DOHH2 (cell line): ENCODE measurements at regions not wholly inside any gene's neighbourhood (a gene's known extent, or its start where the extent isn't known, plus 50 kb on each side); places are given as distances from the start of the nearest gene placed in this dataset.

Source experiments
- H3F3A ChIP-seq: fragments of 200-600 bp; sonication (generic), shearing (Covaris generic); 2 replicates; pipeline ENCODE4 v1.6.0; 2016; ENCODE audit warnings: antibody characterized with exemption, mild to moderate bottlenecking; ENCODE audit not compliant: control insufficient read depth, insufficient read depth
- H3K27ac ChIP-seq: fragments of 200-600 bp; sonication (generic); 2 replicates; pipeline ENCODE4 v1.5.1; 2014; ENCODE audit warnings: low read depth, mild to moderate bottlenecking, low read length, moderate library complexity
- H3K27me3 ChIP-seq: fragments of 200-600 bp; sonication (generic); 2 replicates; pipeline ENCODE4 v1.6.1; 2014; ENCODE audit warnings: mild to moderate bottlenecking, low read length, mixed read lengths; ENCODE audit not compliant: control insufficient read depth
- H3K36me3 ChIP-seq: fragments of 200-600 bp; sonication (generic); 2 replicates; pipeline ENCODE4 v1.6.1; 2014; ENCODE audit warnings: mild to moderate bottlenecking, low read length, moderate library complexity, mixed read lengths; ENCODE audit not compliant: control insufficient read depth
- H3K4me1 ChIP-seq: fragments of 200-600 bp; sonication (generic); 2 replicates; pipeline ENCODE4 v1.6.1; 2014; ENCODE audit warnings: mild to moderate bottlenecking, low read length, mixed read lengths; ENCODE audit not compliant: control insufficient read depth
- H3K4me2 ChIP-seq: fragments of 200-600 bp; sonication (generic); 2 replicates; pipeline ENCODE4 v1.6.0; 2014; ENCODE audit warnings: mild to moderate bottlenecking, low read length, moderate library complexity
- H3K4me3 ChIP-seq: fragments of 200-600 bp; sonication (generic); 2 replicates; pipeline ENCODE4 v1.5.1; 2014; ENCODE audit warnings: mild to moderate bottlenecking, low read length, mixed read lengths
- H3K79me2 ChIP-seq: fragments of 200-600 bp; sonication (generic); 2 replicates; pipeline ENCODE4 v1.6.1; 2014; ENCODE audit warnings: mild to moderate bottlenecking, low read length, mixed read lengths; ENCODE audit not compliant: control insufficient read depth
- H3K9me2 ChIP-seq: fragments of 200-600 bp; sonication (generic); replicated peaks from 2 replicates; pipeline ENCODE4 v1.6.1; 2014; ENCODE audit warnings: mild to moderate bottlenecking, low read length, mixed read lengths; ENCODE audit not compliant: control insufficient read depth
- H3K9me3 ChIP-seq: fragments of 200-600 bp; sonication (generic); 2 replicates; pipeline ENCODE4 v1.6.1; 2014; ENCODE audit warnings: antibody characterized with exemption, low read length, mixed read lengths; ENCODE audit not compliant: control insufficient read depth, insufficient read depth
- H4K20me1 ChIP-seq: fragments of 200-600 bp; sonication (generic); 2 replicates; pipeline ENCODE4 v1.6.0; 2014; ENCODE audit warnings: low read depth, mild to moderate bottlenecking, antibody characterized with exemption, low read length, moderate library complexity; ENCODE audit not compliant: control insufficient read depth, insufficient read depth
- CTCF ChIP-seq: fragments of 200-600 bp; sonication (generic); IDR thresholded peaks from one replicate; pipeline ENCODE4 v1.5.1; 2014; ENCODE audit warnings: antibody characterized with exemption, mild to moderate bottlenecking, low read depth, low read length; ENCODE audit not compliant: poor library complexity, severe bottlenecking
- EZH2phosphoT487 ChIP-seq: fragments of 200-600 bp; sonication (generic); IDR thresholded peaks from 2 replicates; pipeline ENCODE4 v1.6.1; 2017; ENCODE audit warnings: borderline replicate concordance, mild to moderate bottlenecking, antibody characterized with exemption, low read length, moderate library complexity, mixed read lengths

DNA sequence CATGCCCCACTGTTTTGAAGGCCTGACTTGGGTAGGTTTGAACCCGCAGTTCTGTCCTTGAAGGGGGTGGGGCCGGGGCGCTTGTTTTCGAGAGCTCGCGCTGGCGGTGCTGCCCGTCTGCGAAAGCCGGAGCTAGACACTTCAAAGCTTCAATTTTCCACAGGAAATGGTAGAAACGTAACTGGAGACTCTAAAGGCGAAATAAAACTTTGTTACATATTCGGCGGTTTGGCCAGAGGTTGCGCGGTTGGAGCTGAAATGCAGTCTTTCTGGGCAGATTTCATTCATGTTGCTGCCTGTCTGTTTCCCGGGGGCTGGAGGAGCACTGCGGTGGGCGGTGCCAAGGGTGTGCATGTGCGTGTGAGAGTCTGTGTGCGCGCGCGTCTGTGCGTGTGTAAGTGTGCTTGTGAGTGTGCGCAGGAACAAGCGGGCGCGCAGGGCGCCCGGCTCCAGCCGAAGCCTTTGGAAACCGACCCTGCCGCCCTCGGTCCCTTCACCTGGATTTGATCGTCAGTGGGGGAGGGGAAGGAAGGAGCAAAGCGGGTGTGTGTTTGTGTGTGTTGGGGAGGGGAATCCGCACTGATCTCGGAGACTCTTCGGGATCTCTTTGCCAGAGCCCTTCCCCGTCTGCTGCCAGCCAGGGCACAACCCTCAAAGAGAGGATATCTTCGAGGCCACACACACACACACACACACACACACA is 227.7 kb upstream of the CRY1 start:
- H3K27ac ChIP-seq: no peak overlapping the region
- H3K9me3 ChIP-seq: no peaks in the 10 kb centered on the region
- no peaks in the 10 kb centered on the region for H3F3A ChIP-seq
- no peaks in the 10 kb centered on the region for H3K79me2 ChIP-seq
- H3K4me1 ChIP-seq: no peaks in the 10 kb centered on the region
- TF ChIP-seq EZH2phosphoT487 (no peak), CTCF (no peak)
- no peaks in the 10 kb centered on the region for H3K9me2 ChIP-seq
- H3K4me2 ChIP-seq: no peak overlapping the region
- no peak overlapping the region for H3K4me3 ChIP-seq
- no peaks in the 10 kb centered on the region for H3K36me3 ChIP-seq
- no peaks in the 10 kb centered on the region for H3K27me3 ChIP-seq
- no peaks in the 10 kb centered on the region for H4K20me1 ChIP-seq

DNA sequence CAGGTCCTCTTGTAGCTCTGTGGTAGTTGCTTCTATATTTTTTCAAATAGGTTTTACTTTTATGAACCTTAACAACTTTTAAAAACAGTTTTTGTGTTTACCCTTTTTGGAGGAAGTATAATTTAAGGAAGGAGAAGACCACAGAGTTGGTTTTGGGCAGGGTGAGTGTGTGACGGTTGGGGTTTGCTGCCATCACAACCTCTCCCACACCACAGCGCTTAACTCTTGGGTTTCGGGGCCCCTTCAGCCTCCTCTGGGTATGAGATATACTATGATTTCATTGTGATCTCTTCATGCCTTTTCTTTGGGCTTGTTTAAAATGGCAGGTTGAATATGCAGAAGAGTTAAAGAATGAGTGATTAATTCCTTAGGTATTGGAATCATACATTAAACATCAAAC is 228.7 kb upstream of the CRY1 start:
- no peak overlapping the region for H3K4me2 ChIP-seq

GRCh38 chr12:107325075-107325608 is 231.8 kb upstream of the CRY1 start:
- Histone ChIP-seq H3K4me3 (no peak overlapping the region), H3K27me3 (no peaks in the 10 kb centered on the region; the same call in 1 of the 2 replicates), H3K4me2 (no peak overlapping the region), H3K79me2 (no peaks in the 10 kb centered on the region), H3F3A (no peaks in the 10 kb centered on the region), H3K9me2 (no peaks in the 10 kb centered on the region), H3K9me3 (no peaks in the 10 kb centered on the region), H3K27ac (no peak overlapping the region), H3K4me1 (no peaks in the 10 kb centered on the region), H4K20me1 (no peaks in the 10 kb centered on the region), H3K36me3 (no peaks in the 10 kb centered on the region)
- TF ChIP-seq CTCF: no peak
- TF ChIP-seq EZH2phosphoT487: no peak

More for the DNA sequence above, 228.7 kb upstream of the CRY1 start:
- H3K4me1 ChIP-seq: no peaks in the 10 kb centered on the region
- no peak overlapping the region for H3K4me3 ChIP-seq
- TF ChIP-seq CTCF (no peak), EZH2phosphoT487 (no peak)
- H3K9me3 ChIP-seq: no peaks in the 10 kb centered on the region
- H3K27me3 ChIP-seq: no peaks in the 10 kb centered on the region
- H3K36me3 ChIP-seq: no peaks in the 10 kb centered on the region
- no peaks in the 10 kb centered on the region for H3K79me2 ChIP-seq
- no peaks in the 10 kb centered on the region for H4K20me1 ChIP-seq
- H3K27ac ChIP-seq: no peak overlapping the region
- no peaks in the 10 kb centered on the region for H3K9me2 ChIP-seq
- H3F3A ChIP-seq: no peaks in the 10 kb centered on the region
